HL-60 (cell line): ENCODE measurements at regions not wholly inside any gene's neighbourhood (a gene's known extent, or its start where the extent isn't known, plus 50 kb on each side); places are given as distances from the start of the nearest gene placed in this dataset.

ENCODE experiments used
- DNase-seq, 2 experiments: peaks; one replicate each; pipeline ENCODE4 v3.0.0-alpha.2; 2010 to 2020; ENCODE audit warnings: low read depth in 1 of 2, low spot score in 1 of 2
- H3K27ac ChIP-seq: fragments of 250-450 bp; sonication (Bioruptor Pico); replicated peaks from 2 replicates; pipeline ENCODE4 v1.5.1; 2020; ENCODE audit warnings: mild to moderate bottlenecking, moderate library complexity
- H3K27me3 ChIP-seq: fragments of 250-450 bp; sonication (Bioruptor Pico); 2 replicates; pipeline ENCODE4 v1.5.1; 2021; ENCODE audit warnings: mild to moderate bottlenecking, moderate library complexity; ENCODE audit not compliant: insufficient read depth, poor library complexity, severe bottlenecking
- H3K4me3 ChIP-seq: replicated peaks from 2 replicates; pipeline ENCODE4 v1.5.1; 2011; ENCODE audit warnings: mild to moderate bottlenecking, control low read depth, low read length; ENCODE audit not compliant: insufficient read depth
- CTCF ChIP-seq: IDR thresholded peaks from one replicate; pipeline ENCODE4 v1.5.1; 2011; ENCODE audit warnings: low read length, control low read depth, inconsistent platforms; ENCODE audit not compliant: insufficient read depth
- GABPA ChIP-seq: IDR thresholded peaks from 2 replicates; pipeline ENCODE4 v1.6.1; 2012; ENCODE audit warnings: low read depth
- POLR2AphosphoS5 ChIP-seq: IDR thresholded peaks from 2 replicates; pipeline ENCODE4 v1.6.1; 2012; ENCODE audit warnings: low read depth
- REST ChIP-seq: IDR thresholded peaks from 2 replicates; pipeline ENCODE4 v1.6.1; 2012; ENCODE audit warnings: low read depth; ENCODE audit not compliant: insufficient replicate concordance
- SPI1 ChIP-seq: IDR thresholded peaks from 2 replicates; pipeline ENCODE4 v1.6.1; 2012; ENCODE audit warnings: low read depth, mild to moderate bottlenecking, borderline replicate concordance

GRCh38 chr12:114226241-114226928, 179.6 kb downstream of the TBX5 start:
- no peak overlapping the region for H3K4me3 ChIP-seq
- no peak for TF ChIP-seq SPI1
- TF ChIP-seq REST = no peak
- TF ChIP-seq GABPA = no peak
- no peak for TF ChIP-seq POLR2AphosphoS5
- no peak for TF ChIP-seq CTCF
- no peak for DNase-seq
- H3K27me3 ChIP-seq = peaks cover 2% of the 10 kb centered on the region
- H3K27ac ChIP-seq = no peak overlapping the region

GRCh38 chr12:114221957-114222630, 183.8 kb downstream of the TBX5 start:
- TF ChIP-seq CTCF = no peak
- no peak for TF ChIP-seq REST
- no peak for TF ChIP-seq POLR2AphosphoS5
- TF ChIP-seq SPI1 = no peak
- no peak for TF ChIP-seq GABPA
- H3K4me3 ChIP-seq = no peak overlapping the region
- no peak for DNase-seq
- peaks cover 2% of the 10 kb centered on the region for H3K27me3 ChIP-seq
- no peak overlapping the region for H3K27ac ChIP-seq

- Histone ChIP-seq H3K27ac (no peak overlapping the region), H3K4me3 (no peak overlapping the region)
- no peak for TF ChIP-seq CTCF
- TF ChIP-seq GABPA = no peak
- TF ChIP-seq POLR2AphosphoS5 = no peak
- no peak for TF ChIP-seq REST
- no peak for TF ChIP-seq SPI1
These were observed 184.7 kb downstream of the TBX5 start for GRCh38 chr12:114221136-114221833.

More at GRCh38 chr12:114221136-114221833, 184.7 kb downstream of the TBX5 start:
- no peak for DNase-seq
- H3K27me3 ChIP-seq = peaks cover 2% of the 10 kb centered on the region
